A673 (cell line): ENCODE measurements at regions not wholly inside any gene's neighbourhood (a gene's known extent, or its start where the extent isn't known, plus 50 kb on each side); places are given as distances from the start of the nearest gene placed in this dataset.

Experiments
- EZH2 ChIP-seq: fragments of 200-600 bp; sonication (generic); IDR thresholded peaks from 2 replicates; pipeline ENCODE4 v1.6.1; 2017; ENCODE audit warnings: borderline replicate concordance, low read depth, mild to moderate bottlenecking, mixed read lengths, antibody characterized with exemption, low read length; ENCODE audit not compliant: poor library complexity, severe bottlenecking
- TF ChIP-seq, protein P1 (sequence below): fragments of 300-800, 200-600 bp; sonication (generic); conservative IDR thresholded peaks from 2 replicates; pipeline ENCODE4 v1.5.1; 2017; ENCODE audit warnings: low read depth, mild to moderate bottlenecking, antibody characterized with exemption, low read length, moderate library complexity, mixed read lengths

DNA sequence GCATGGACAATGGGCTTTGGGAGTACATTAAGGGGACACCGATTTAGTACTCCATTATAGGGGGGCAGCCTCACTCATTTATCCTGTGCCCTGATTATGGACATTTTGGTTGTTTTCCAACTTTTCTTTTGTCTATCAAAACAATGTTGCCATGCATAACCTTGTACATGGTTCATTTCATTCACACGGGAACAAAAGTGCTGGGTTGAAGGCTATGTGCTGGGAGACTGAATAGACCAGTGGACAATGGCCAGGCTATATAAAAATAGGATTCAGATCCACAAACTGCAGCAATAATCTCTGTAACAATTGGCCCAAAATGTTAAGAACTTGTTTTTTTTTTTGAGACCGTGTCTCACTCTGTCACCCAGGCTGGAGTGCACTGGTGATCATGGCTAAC is 100.7 kb upstream of the GMDS start:
- TF ChIP-seq, protein P1, sequence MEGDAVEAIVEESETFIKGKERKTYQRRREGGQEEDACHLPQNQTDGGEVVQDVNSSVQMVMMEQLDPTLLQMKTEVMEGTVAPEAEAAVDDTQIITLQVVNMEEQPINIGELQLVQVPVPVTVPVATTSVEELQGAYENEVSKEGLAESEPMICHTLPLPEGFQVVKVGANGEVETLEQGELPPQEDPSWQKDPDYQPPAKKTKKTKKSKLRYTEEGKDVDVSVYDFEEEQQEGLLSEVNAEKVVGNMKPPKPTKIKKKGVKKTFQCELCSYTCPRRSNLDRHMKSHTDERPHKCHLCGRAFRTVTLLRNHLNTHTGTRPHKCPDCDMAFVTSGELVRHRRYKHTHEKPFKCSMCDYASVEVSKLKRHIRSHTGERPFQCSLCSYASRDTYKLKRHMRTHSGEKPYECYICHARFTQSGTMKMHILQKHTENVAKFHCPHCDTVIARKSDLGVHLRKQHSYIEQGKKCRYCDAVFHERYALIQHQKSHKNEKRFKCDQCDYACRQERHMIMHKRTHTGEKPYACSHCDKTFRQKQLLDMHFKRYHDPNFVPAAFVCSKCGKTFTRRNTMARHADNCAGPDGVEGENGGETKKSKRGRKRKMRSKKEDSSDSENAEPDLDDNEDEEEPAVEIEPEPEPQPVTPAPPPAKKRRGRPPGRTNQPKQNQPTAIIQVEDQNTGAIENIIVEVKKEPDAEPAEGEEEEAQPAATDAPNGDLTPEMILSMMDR: no peak
- no peak for TF ChIP-seq EZH2
